H9 (cell line): ENCODE measurements at regions not wholly inside any gene's neighbourhood (a gene's known extent, or its start where the extent isn't known, plus 50 kb on each side); places are given as distances from the start of the nearest gene placed in this dataset.

Experiments used
- DNase-seq: peaks from one replicate; pipeline ENCODE4 v3.0.0-alpha.2; 2017
- H2AFZ ChIP-seq: one replicate; pipeline ENCODE4 v1.6.1; 2013; ENCODE audit warnings: mild to moderate bottlenecking, low read length, control low read depth, moderate library complexity
- H2AK5ac ChIP-seq: 2 replicates; pipeline ENCODE4 v1.6.1; 2013; ENCODE audit warnings: low read length, control low read depth, mixed read lengths; ENCODE audit not compliant: insufficient read length
- H2BK120ac ChIP-seq: one replicate; pipeline ENCODE4 v1.6.1; 2013; ENCODE audit warnings: low read depth, mild to moderate bottlenecking, low read length, control low read depth, inconsistent platforms; ENCODE audit not compliant: poor library complexity, severe bottlenecking
- H2BK12ac ChIP-seq: 2 replicates; pipeline ENCODE4 v1.6.1; 2013; ENCODE audit warnings: low read length, control low read depth, mixed read lengths, low read depth; ENCODE audit not compliant: insufficient read length
- H2BK15ac ChIP-seq: 2 replicates; pipeline ENCODE4 v1.6.1; 2013; ENCODE audit warnings: low read depth, low read length, control low read depth
- H2BK20ac ChIP-seq: one replicate; pipeline ENCODE4 v1.6.1; 2013; ENCODE audit warnings: low read depth, mild to moderate bottlenecking, low read length, control low read depth, inconsistent platforms; ENCODE audit not compliant: poor library complexity, severe bottlenecking
- H2BK5ac ChIP-seq: 2 replicates; pipeline ENCODE4 v1.6.1; 2013; ENCODE audit warnings: low read length, control low read depth, mixed read lengths; ENCODE audit not compliant: insufficient read length
- H3K14ac ChIP-seq: 2 replicates; pipeline ENCODE4 v1.6.1; 2013; ENCODE audit warnings: low read length, control low read depth; ENCODE audit not compliant: insufficient read depth
- H3K18ac ChIP-seq: 2 replicates; pipeline ENCODE4 v1.6.1; 2013; ENCODE audit warnings: low read depth, mild to moderate bottlenecking, mixed read lengths, low read length, control low read depth; ENCODE audit not compliant: insufficient read length
- H3K23ac ChIP-seq: 2 replicates; pipeline ENCODE4 v1.6.1; 2013; ENCODE audit warnings: low read length, control low read depth, mixed read lengths, low read depth; ENCODE audit not compliant: insufficient read length
- H3K23me2 ChIP-seq: 2 replicates; pipeline ENCODE4 v1.6.1; 2013; ENCODE audit warnings: low read depth, mild to moderate bottlenecking, mixed read lengths, low read length, control low read depth; ENCODE audit not compliant: insufficient read length, poor library complexity, severe bottlenecking
- H3K27ac ChIP-seq: 2 replicates; pipeline ENCODE4 v1.5.1; 2013; ENCODE audit warnings: low read length, control low read depth, mixed read lengths, low read depth; ENCODE audit not compliant: insufficient read length
- H3K27me3 ChIP-seq: 2 replicates; pipeline ENCODE4 v1.6.1; 2013; ENCODE audit warnings: low read length, control low read depth, inconsistent platforms; ENCODE audit not compliant: insufficient read depth
- H3K4ac ChIP-seq: 2 replicates; pipeline ENCODE4 v1.6.1; 2013; ENCODE audit warnings: low read depth, mild to moderate bottlenecking, control low read depth, inconsistent platforms, low read length, moderate library complexity
- H3K4me1 ChIP-seq: 2 replicates; pipeline ENCODE4 v1.6.1; 2013; ENCODE audit warnings: low read length, control low read depth, inconsistent platforms; ENCODE audit not compliant: insufficient read depth
- H3K4me2 ChIP-seq: 2 replicates; pipeline ENCODE4 v1.6.1; 2013; ENCODE audit warnings: low read length, control low read depth, mixed read lengths; ENCODE audit not compliant: insufficient read length, insufficient read depth
- H3K56ac ChIP-seq: 2 replicates; pipeline ENCODE4 v1.6.1; 2013; ENCODE audit warnings: low read depth, mild to moderate bottlenecking, mixed read lengths, low read length, control low read depth; ENCODE audit not compliant: insufficient read length
- H3K79me1 ChIP-seq: 2 replicates; pipeline ENCODE4 v1.6.1; 2013; ENCODE audit warnings: low read depth, mild to moderate bottlenecking, moderate library complexity, low read length, control low read depth, inconsistent platforms; ENCODE audit not compliant: insufficient read depth, poor library complexity, severe bottlenecking
- H3K79me2 ChIP-seq: 2 replicates; pipeline ENCODE4 v1.6.1; 2013; ENCODE audit warnings: low read length, control low read depth, inconsistent platforms; ENCODE audit not compliant: insufficient read depth
- H3K9ac ChIP-seq: 2 replicates; pipeline ENCODE4 v1.6.1; 2013; ENCODE audit warnings: low read length, control low read depth, mixed read lengths; ENCODE audit not compliant: insufficient read length; ENCODE audit errors: extremely low read depth
- H3K9me3 ChIP-seq: one replicate; pipeline ENCODE4 v1.6.1; 2013; ENCODE audit warnings: low read depth, low read length, inconsistent platforms; ENCODE audit not compliant: control insufficient read depth
- H3T11ph ChIP-seq: one replicate; pipeline ENCODE4 v1.6.1; 2013; ENCODE audit warnings: mild to moderate bottlenecking, low read length, control low read depth, inconsistent platforms
- H4K20me1 ChIP-seq: one replicate; pipeline ENCODE4 v1.6.1; 2013; ENCODE audit not compliant: control insufficient read depth, insufficient read length, insufficient read depth
- H4K5ac ChIP-seq: 2 replicates; pipeline ENCODE4 v1.6.1; 2013; ENCODE audit warnings: low read depth, mild to moderate bottlenecking, mixed read lengths, low read length, control low read depth; ENCODE audit not compliant: insufficient read length
- H4K8ac ChIP-seq: replicated peaks from 2 replicates; pipeline ENCODE4 v1.6.1; 2013; ENCODE audit warnings: low read length, control low read depth, mixed read lengths, low read depth; ENCODE audit not compliant: insufficient read length
- H4K91ac ChIP-seq: 2 replicates; pipeline ENCODE4 v1.6.1; 2013; ENCODE audit warnings: low read depth, mild to moderate bottlenecking, moderate library complexity, mixed read lengths, low read length, control low read depth; ENCODE audit not compliant: insufficient read length
- H3K27ac Mint-ChIP-seq, 3 experiments: 2 replicates in 2 of 3; 3 replicates in 1 of 3; pipeline ENCODE4 v1.8.0; 2020 to 2021; ENCODE audit warnings: mixed read lengths in 3 of 3, mild to moderate bottlenecking in 1 of 3, moderate library complexity in 1 of 3
- H3K27me3 Mint-ChIP-seq: 2 replicates; pipeline ENCODE4 v1.8.0; 2021; ENCODE audit warnings: low read depth, mild to moderate bottlenecking, moderate library complexity, mixed read lengths
- H3K36me3 Mint-ChIP-seq, 3 experiments: 2 replicates in 2 of 3; 3 replicates in 1 of 3; pipeline ENCODE4 v1.8.0; 2020 to 2021; ENCODE audit warnings: low read depth in 3 of 3, mixed read lengths in 3 of 3; ENCODE audit not compliant: insufficient read depth in 1 of 3
- H3K4me1 Mint-ChIP-seq, 2 experiments: 2 replicates each; pipeline ENCODE4 v1.8.0; 2020; ENCODE audit warnings: mixed read lengths in 2 of 2
- H3K4me3 Mint-ChIP-seq, 2 experiments: 2 replicates in 1 of 2; 3 replicates in 1 of 2; pipeline ENCODE4 v1.8.0; 2020 to 2021; ENCODE audit warnings: mild to moderate bottlenecking in 2 of 2, mixed read lengths in 2 of 2, moderate library complexity in 1 of 2
- H3K9me3 Mint-ChIP-seq, 2 experiments: 2 replicates in 1 of 2; 3 replicates in 1 of 2; pipeline ENCODE4 v1.8.0; 2020; ENCODE audit warnings: mild to moderate bottlenecking in 2 of 2, mixed read lengths in 2 of 2, moderate library complexity in 1 of 2
- CTCF ChIP-seq: fragments of 200-600 bp; sonication (generic); conservative IDR thresholded peaks from 3 replicates; pipeline ENCODE4 v1.8.0; 2021; ENCODE audit warnings: antibody characterized with exemption, mild to moderate bottlenecking
- WGBS: extraction: QIAGEN DNeasy Blood & Tissue Kit; methylation state at CpG from one replicate; pipeline ENCODE4 v1.1.7; 2013; ENCODE audit warnings: missing lambda C conversion rate, low lambda C conversion rate, mixed read lengths; ENCODE audit not compliant: insufficient read length; ENCODE audit errors: extremely low coverage; 5-methylcytosine and 5-hydroxymethylcytosine counted together

DNA sequence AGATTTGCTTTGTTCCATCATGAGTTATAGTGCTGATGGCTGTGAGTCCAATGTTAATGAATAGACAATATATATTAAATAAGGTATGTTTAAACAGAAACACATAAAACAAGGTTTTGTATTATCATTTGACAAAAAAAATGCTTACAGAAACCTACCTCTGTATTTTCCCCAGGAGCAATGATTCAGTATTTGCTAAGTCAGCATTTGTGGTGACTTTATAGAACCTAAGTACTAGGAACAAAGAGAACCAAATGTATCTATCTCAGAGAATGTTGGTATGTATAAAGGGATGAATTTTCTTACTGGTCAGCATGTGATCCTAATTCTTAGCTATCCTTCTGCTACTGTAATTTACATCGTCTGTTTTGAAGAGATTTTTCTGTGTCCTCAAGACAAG lies 421.5 kb upstream of the SEL1L start:
- H4K5ac ChIP-seq = no peak overlapping the region
- H2AFZ ChIP-seq = no peak overlapping the region
- no peaks in the 10 kb centered on the region for H4K20me1 ChIP-seq
- H2BK120ac ChIP-seq = no peak overlapping the region
- no peak overlapping the region for H3T11ph ChIP-seq
- H3K23me2 ChIP-seq = no peaks in the 10 kb centered on the region
- H4K91ac ChIP-seq = no peak overlapping the region
- Mint-ChIP-seq H3K27ac (no peak overlapping the region), H3K36me3 (peaks cover 0 to 11% (median 5%) of the 10 kb centered on the region in 3 experiments; a peak in 3 of 7 replicates), H3K4me3 (no peak overlapping the region), H3K27me3 (peaks cover 36% of the 10 kb centered on the region), H3K4me1 (peaks cover 4 to 22% of the 10 kb centered on the region in 2 experiments; a peak in 3 of 4 replicates), H3K9me3 (peaks cover 6 to 7% of the 10 kb centered on the region in 2 experiments; a peak in 2 of 5 replicates)
- H2BK5ac ChIP-seq = no peak overlapping the region
- TF ChIP-seq CTCF = no peak
- no peak overlapping the region for H3K14ac ChIP-seq
- H3K27ac ChIP-seq = no peak overlapping the region
- H3K4me2 ChIP-seq = no peak overlapping the region
- no peak for DNase-seq
- no peak overlapping the region for H3K18ac ChIP-seq
- H3K9me3 ChIP-seq = no peaks in the 10 kb centered on the region
- H3K23ac ChIP-seq = no peak overlapping the region
- H4K8ac ChIP-seq = no peak overlapping the region
- no peaks in the 10 kb centered on the region for H3K79me2 ChIP-seq
- H2AK5ac ChIP-seq = no peak overlapping the region
- H3K9ac ChIP-seq = no peak overlapping the region
- WGBS = no CpG with 5 or more reads among the region's 1 CpG
- H3K79me1 ChIP-seq = no peaks in the 10 kb centered on the region
- no peak overlapping the region for H2BK15ac ChIP-seq
- no peaks in the 10 kb centered on the region for H3K27me3 ChIP-seq
- H3K4me1 ChIP-seq = no peaks in the 10 kb centered on the region; the same call in 1 of the 2 replicates
- H2BK20ac ChIP-seq = no peak overlapping the region
- H3K4ac ChIP-seq = no peak overlapping the region
- no peak overlapping the region for H2BK12ac ChIP-seq
- H3K56ac ChIP-seq = no peak overlapping the region
